HEK293 (cell line): ENCODE measurements at regions not wholly inside any gene's neighbourhood (a gene's known extent, or its start where the extent isn't known, plus 50 kb on each side); places are given as distances from the start of the nearest gene placed in this dataset.
"Not testable (repeated sequence)": the region's sequence is repeated elsewhere in the genome, so short reads cannot be mapped to it uniquely, and the experiment has no call there.

Source experiments
- CTCF ChIA-PET: fragments of 350-600 bp; formaldehyde crosslinking; extraction: SDS; loops from one replicate; lab custom pipeline; 2021; ENCODE audit warnings: antibody characterized with exemption; lab: Yijun Ruan, JAX
- POLR2A ChIA-PET: fragments of 300-600 bp; formaldehyde crosslinking; extraction: SDS; loops from one replicate; lab custom pipeline; 2020; ENCODE audit warnings: antibody characterized with exemption, inconsistent platforms; lab: Yijun Ruan, JAX
- H3K27ac ChIP-seq: fragments of 200-500 bp; sonication (Bioruptor generic); 2 replicates; pipeline ENCODE4 v1.5.1; 2014; ENCODE audit warnings: low read depth, low read length, control low read depth, inconsistent platforms; ENCODE audit errors: extremely low read depth
- H3K36me3 ChIP-seq, 2 experiments: fragments of 200-500 bp in 1 of 2; sonication (Bioruptor generic) in 1 of 2; 1 replicate in 1 of 2; 2 replicates in 1 of 2; pipeline ENCODE4 v1.5.1; 2014 to 2017; ENCODE audit warnings: inconsistent platforms in 2 of 2, low read length in 2 of 2; ENCODE audit not compliant: control insufficient read depth in 2 of 2, insufficient read depth in 1 of 2
- H3K4me1 ChIP-seq: fragments of 200-500 bp; sonication (Bioruptor generic); 2 replicates; pipeline ENCODE4 v1.5.1; 2014; ENCODE audit warnings: mild to moderate bottlenecking, low read length, inconsistent platforms; ENCODE audit not compliant: control insufficient read depth, insufficient read depth
- H3K4me3 ChIP-seq: 2 replicates; pipeline ENCODE4 v1.5.1; 2011; ENCODE audit warnings: low read depth, mild to moderate bottlenecking, control low read depth, low read length, moderate library complexity
- H3K9me3 ChIP-seq: fragments of 200-500 bp; sonication (Bioruptor generic); 2 replicates; pipeline ENCODE4 v1.5.1; 2014; ENCODE audit warnings: low read depth, low read length, inconsistent platforms; ENCODE audit not compliant: control insufficient read depth, insufficient read depth
- ATF2 ChIP-seq: fragments of 450-650 bp; formaldehyde crosslinking; IDR thresholded peaks from 2 replicates; pipeline ENCODE4 v1.5.1; 2016; ENCODE audit warnings: missing biosample characterization, missing genetic modification characterization, low read depth
- FEZF1 ChIP-seq: fragments of 450-650 bp; formaldehyde crosslinking; IDR thresholded peaks from 2 replicates; pipeline ENCODE4 v1.5.1; 2016; ENCODE audit warnings: missing biosample characterization, missing genetic modification characterization
- GLI2 ChIP-seq: fragments of 450-650 bp; formaldehyde crosslinking; IDR thresholded peaks from 2 replicates; pipeline ENCODE4; 2017; ENCODE audit warnings: missing biosample characterization, missing genetic modification characterization, low read depth, borderline replicate concordance
- SCRT1 ChIP-seq: fragments of 450-650 bp; formaldehyde crosslinking; IDR thresholded peaks from 2 replicates; pipeline ENCODE4 v1.5.1; 2016; ENCODE audit warnings: missing biosample characterization, missing genetic modification characterization, borderline replicate concordance
- ZBTB44 ChIP-seq: fragments of 450-650 bp; IDR thresholded peaks from 2 replicates; pipeline ENCODE4 v1.5.1; 2018; ENCODE audit warnings: missing biosample characterization, mild to moderate bottlenecking, missing genetic modification characterization
- ZNF175 ChIP-seq: fragments of 450-650 bp; formaldehyde crosslinking; IDR thresholded peaks from 2 replicates; pipeline ENCODE4 v1.5.1; 2016; ENCODE audit warnings: missing biosample characterization, missing genetic modification characterization
- ZNF2 ChIP-seq: fragments of 450-650 bp; formaldehyde crosslinking; IDR thresholded peaks from 2 replicates; pipeline ENCODE4 v1.5.1; 2016; ENCODE audit warnings: missing biosample characterization, missing genetic modification characterization
- ZNF223 ChIP-seq: fragments of 450-650 bp; formaldehyde crosslinking; IDR thresholded peaks from 2 replicates; pipeline ENCODE4 v1.5.1; 2016; ENCODE audit warnings: missing biosample characterization, missing genetic modification characterization
- ZNF24 ChIP-seq: fragments of 450-650 bp; formaldehyde crosslinking; IDR thresholded peaks from 2 replicates; pipeline ENCODE4 v1.5.1; 2016; ENCODE audit warnings: missing biosample characterization, missing genetic modification characterization
- ZNF292 ChIP-seq: fragments of 450-650 bp; formaldehyde crosslinking; IDR thresholded peaks from 2 replicates; pipeline ENCODE4 v1.5.1; 2016; ENCODE audit warnings: low read depth, missing biosample characterization, missing genetic modification characterization, borderline replicate concordance
- ZNF37A ChIP-seq: fragments of 450-650 bp; IDR thresholded peaks from 2 replicates; pipeline ENCODE4 v1.5.1; 2018; ENCODE audit warnings: missing biosample characterization, missing genetic modification characterization
- ZNF391 ChIP-seq: fragments of 450-650 bp; formaldehyde crosslinking; IDR thresholded peaks from 2 replicates; pipeline ENCODE4 v1.5.1; 2016; ENCODE audit warnings: low read depth, missing biosample characterization, missing genetic modification characterization, borderline replicate concordance
- ZNF426 ChIP-seq: fragments of 450-650 bp; formaldehyde crosslinking; IDR thresholded peaks from 2 replicates; pipeline ENCODE4 v1.5.1; 2017; ENCODE audit warnings: missing biosample characterization, missing genetic modification characterization, mild to moderate bottlenecking, inconsistent platforms, moderate library complexity
- ZNF626 ChIP-seq: fragments of 450-650 bp; sonication (Bioruptor Pico); formaldehyde crosslinking; IDR thresholded peaks from 2 replicates; pipeline ENCODE4 v1.5.1; 2018; ENCODE audit warnings: missing biosample characterization, missing genetic modification characterization, inconsistent platforms
- ZNF692 ChIP-seq: fragments of 450-650 bp; formaldehyde crosslinking; IDR thresholded peaks from 2 replicates; pipeline ENCODE4 v1.5.1; 2016; ENCODE audit warnings: missing biosample characterization, missing genetic modification characterization
- ZNF704 ChIP-seq: fragments of 450-650 bp; formaldehyde crosslinking; IDR thresholded peaks from 2 replicates; pipeline ENCODE4 v1.5.1; 2016; ENCODE audit warnings: missing biosample characterization, missing genetic modification characterization
- ZNF791 ChIP-seq: fragments of 450-650 bp; formaldehyde crosslinking; IDR thresholded peaks from 2 replicates; pipeline ENCODE4 v1.5.1; 2016; ENCODE audit warnings: missing biosample characterization, missing genetic modification characterization
- ZNF843 ChIP-seq: fragments of 450-650 bp; formaldehyde crosslinking; IDR thresholded peaks from 2 replicates; pipeline ENCODE4 v1.5.1; 2016; ENCODE audit warnings: missing biosample characterization, missing genetic modification characterization
- ZSCAN16 ChIP-seq: fragments of 450-650 bp; formaldehyde crosslinking; IDR thresholded peaks from 2 replicates; pipeline ENCODE4 v1.5.1; 2016; ENCODE audit warnings: missing biosample characterization, missing genetic modification characterization
- ZSCAN4 ChIP-seq: fragments of 450-650 bp; formaldehyde crosslinking; IDR thresholded peaks from 2 replicates; pipeline ENCODE4 v1.5.1; 2017; ENCODE audit warnings: missing biosample characterization, missing genetic modification characterization

GRCh38 chr9:21542787-21543186 lies 60.7 kb upstream of the IFNE start:
- no peak for TF ChIP-seq ATF2
- no peak for TF ChIP-seq GLI2
- no peak for TF ChIP-seq ZNF626 (tag by site-specific recombination)
- no peak for TF ChIP-seq ZNF704 (tag by site-specific recombination)
- TF ChIP-seq FEZF1 (tag by site-specific recombination) = no peak
- TF ChIP-seq ZNF692 (tag by site-specific recombination) = no peak
- TF ChIP-seq ZNF37A (tag by site-specific recombination) = no peak
- TF ChIP-seq ZNF391 (tag by site-specific recombination) = no peak
- no peak for TF ChIP-seq ZNF2
- no peak for TF ChIP-seq ZSCAN16
- H3K4me1 ChIP-seq = no peaks in the 10 kb centered on the region; the same call in 1 of the 2 replicates
- no peaks in the 10 kb centered on the region for H3K9me3 ChIP-seq
- H3K36me3 ChIP-seq = no peaks in the 10 kb centered on the region
- H3K27ac ChIP-seq = no peak overlapping the region
- no peak overlapping the region for H3K4me3 ChIP-seq
- CTCF ChIA-PET = interaction anchor here (0.6 to 0.7 kb wide), 3 partner anchors 17 to 268 kb away, joined by 3 to 4 read pairs (median 3); no protein-coding TSS in a partner anchor
- POLR2A ChIA-PET = no interaction called here

- POLR2A ChIA-PET = no interaction called here
- Histone ChIP-seq H3K4me1 (peaks cover under 1% of the 10 kb centered on the region), H3K36me3 (no peaks in the 10 kb centered on the region), H3K9me3 (no peaks in the 10 kb centered on the region), H3K4me3 (no peak overlapping the region), H3K27ac (no peak overlapping the region)
- CTCF ChIA-PET = interaction anchor here (0.6 to 0.7 kb wide), 3 partner anchors 17 to 268 kb away, joined by 3 to 4 read pairs (median 3); no protein-coding TSS in a partner anchor
- no peak for TF ChIP-seq ZNF175 (tag by site-specific recombination)
- no peak for TF ChIP-seq SCRT1
- TF ChIP-seq ZNF223 (tag by site-specific recombination) = no peak
- no peak for TF ChIP-seq ZNF24 (tag by site-specific recombination)
- TF ChIP-seq ZNF426 (tag by site-specific recombination) = no peak
- TF ChIP-seq ZNF843 = no peak
Observed at GRCh38 chr9:21543187-21543586, 61.1 kb upstream of the IFNE start.

GRCh38 chr9:21543816-21544215 lies 61.7 kb upstream of the IFNE start:
- H3K4me1 ChIP-seq, H3K36me3 ChIP-seq, POLR2A ChIA-PET, H3K27ac ChIP-seq, H3K4me3 ChIP-seq, H3K9me3 ChIP-seq: not testable (repeated sequence)
- CTCF ChIA-PET = interaction anchor here (0.7 to 1.3 kb wide), 2 partner anchors 165 to 245 kb away, joined by 4 to 5 read pairs; no protein-coding TSS in a partner anchor

GRCh38 chr9:21546949-21547348 lies 64.8 kb upstream of the IFNE start:
- ChIA-PET CTCF (no interaction called here), POLR2A (no interaction called here)
- H3K9me3 ChIP-seq = no peaks in the 10 kb centered on the region
- no peak overlapping the region for H3K27ac ChIP-seq
- TF ChIP-seq ZBTB44 = peak; percentile 50; the same call in 1 of the 2 replicates
- TF ChIP-seq FEZF1 (tag by site-specific recombination) = peak; percentile 87
- no peak for TF ChIP-seq ZNF292
- no peak for TF ChIP-seq ZNF791 (tag by site-specific recombination)
- no peak for TF ChIP-seq ZSCAN4 (tag by site-specific recombination)
- no peak overlapping the region for H3K4me3 ChIP-seq
- no peaks in the 10 kb centered on the region for H3K36me3 ChIP-seq
- peaks cover 17% of the 10 kb centered on the region for H3K4me1 ChIP-seq
